Adrenal gland (tissue), 9 donors: ENCODE measurements at regions not wholly inside any gene's neighbourhood (a gene's known extent, or its start where the extent isn't known, plus 50 kb on each side); places are given as distances from the start of the nearest gene placed in this dataset.

Source experiments
- DNase-seq, 7 donors: peaks; one replicate each; pipeline ENCODE4 v3.0.0-alpha.2; 2019 to 2020
- H3K27ac ChIP-seq, 5 donors: fragments of 200-600 bp; sonication (generic) in 4 of 5; 1 replicate in 3 of 5; 2 replicates in 2 of 5; pipeline versions ENCODE4 v1.5.1 to v1.8.0; 2016 to 2020; ENCODE audit warnings: mild to moderate bottlenecking in 1 of 5
- H3K27me3 ChIP-seq: fragments of 200-600 bp; 2 replicates; pipeline ENCODE4 v1.8.0; 2021
- H3K36me3 ChIP-seq, 2 donors: fragments of 200-600 bp; replicated peaks in 1 of 2; 1 replicate in 1 of 2; 2 replicates in 1 of 2; pipeline versions ENCODE4 v1.5.1 to v1.8.0; 2018 to 2022
- H3K4me1 ChIP-seq, 2 donors: fragments of 200-600 bp; replicated peaks in 1 of 2; 1 replicate in 1 of 2; 2 replicates in 1 of 2; pipeline versions ENCODE4 v1.5.1 to v1.8.0; 2018 to 2021
- H3K4me3 ChIP-seq, 4 donors: fragments of 200-600 bp; sonication (generic) in 3 of 4; one replicate each; pipeline ENCODE4 v1.5.1; 2016 to 2018
- H3K9me3 ChIP-seq, 3 donors: fragments of 200-600 bp; sonication (generic) in 1 of 3; replicated peaks in 1 of 3; 1 replicate in 2 of 3; 2 replicates in 1 of 3; pipeline versions ENCODE4 v1.5.1 to v1.8.0; 2016 to 2021
- POLR2A ChIP-seq, 2 donors: fragments of 450-650 bp; IDR thresholded peaks; one replicate each; pipeline ENCODE4 v1.6.1; 2017; ENCODE audit warnings: antibody characterized with exemption in 2 of 2, mild to moderate bottlenecking in 2 of 2, moderate library complexity in 1 of 2
- WGBS, 4 donors: extraction: QIAGEN DNeasy Blood & Tissue Kit in 2 of 4; methylation state at CpG; one replicate each; pipeline versions ENCODE4 v1.1.5 to v1.1.7; 2013 to 2017; 5-methylcytosine and 5-hydroxymethylcytosine counted together
- intact Hi-C, 2 donors: fragments of 100-400 bp; cut with DNase I; formaldehyde crosslinking; loops; one replicate each; pipeline versions ENCODE4 v1.14.1 to v1.15.0; 2022 to 2023
- TF ChIP-seq, protein P1 (sequence below), 6 experiments: fragments of 450-650 bp in 4 of 6; fragments of 200-600 bp in 2 of 6; sonication (generic) in 1 of 6; IDR thresholded peaks; 1 replicate in 5 of 6; 2 replicates in 1 of 6; pipeline versions ENCODE4 v1.5.1 to v1.8.0; 2016 to 2021; ENCODE audit warnings: antibody characterized with exemption in 6 of 6, mild to moderate bottlenecking in 2 of 6, moderate library complexity in 1 of 6
- donor health status: healthy with polysubstance abuse.
- donor health status: Bipolar disorder and iron deficiency.
- donor health status: DM: yes; HTN: yes; CAD: no.
- donor health status: DM: no; HTN: no; CAD: no.
- donor health status: DM: no; HTN: no; CAD: no.

GRCh38 chr6:40293460-40294185 is 293.5 kb downstream of the LRFN2 start:
- Histone ChIP-seq H3K9me3 (no peaks in the 10 kb centered on the region), H3K4me3 (no peak overlapping the region), H3K36me3 (no peaks in the 10 kb centered on the region), H3K27me3 (peaks cover 5% of the 10 kb centered on the region), H3K4me1 (no peaks in the 10 kb centered on the region), H3K27ac (no peak overlapping the region)
- 47 to 61% (median 52%) methylated on average over 8 to 10 of the region's 10 CpGs for WGBS, 4 donors
- intact Hi-C loops = no loop called here
- no peak for TF ChIP-seq POLR2A (IDR thresholded peaks at IDR 0.05)
- TF ChIP-seq, protein P1, sequence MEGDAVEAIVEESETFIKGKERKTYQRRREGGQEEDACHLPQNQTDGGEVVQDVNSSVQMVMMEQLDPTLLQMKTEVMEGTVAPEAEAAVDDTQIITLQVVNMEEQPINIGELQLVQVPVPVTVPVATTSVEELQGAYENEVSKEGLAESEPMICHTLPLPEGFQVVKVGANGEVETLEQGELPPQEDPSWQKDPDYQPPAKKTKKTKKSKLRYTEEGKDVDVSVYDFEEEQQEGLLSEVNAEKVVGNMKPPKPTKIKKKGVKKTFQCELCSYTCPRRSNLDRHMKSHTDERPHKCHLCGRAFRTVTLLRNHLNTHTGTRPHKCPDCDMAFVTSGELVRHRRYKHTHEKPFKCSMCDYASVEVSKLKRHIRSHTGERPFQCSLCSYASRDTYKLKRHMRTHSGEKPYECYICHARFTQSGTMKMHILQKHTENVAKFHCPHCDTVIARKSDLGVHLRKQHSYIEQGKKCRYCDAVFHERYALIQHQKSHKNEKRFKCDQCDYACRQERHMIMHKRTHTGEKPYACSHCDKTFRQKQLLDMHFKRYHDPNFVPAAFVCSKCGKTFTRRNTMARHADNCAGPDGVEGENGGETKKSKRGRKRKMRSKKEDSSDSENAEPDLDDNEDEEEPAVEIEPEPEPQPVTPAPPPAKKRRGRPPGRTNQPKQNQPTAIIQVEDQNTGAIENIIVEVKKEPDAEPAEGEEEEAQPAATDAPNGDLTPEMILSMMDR (IDR thresholded peaks at IDR 0.05) = no peak
- no peak for DNase-seq

DNA sequence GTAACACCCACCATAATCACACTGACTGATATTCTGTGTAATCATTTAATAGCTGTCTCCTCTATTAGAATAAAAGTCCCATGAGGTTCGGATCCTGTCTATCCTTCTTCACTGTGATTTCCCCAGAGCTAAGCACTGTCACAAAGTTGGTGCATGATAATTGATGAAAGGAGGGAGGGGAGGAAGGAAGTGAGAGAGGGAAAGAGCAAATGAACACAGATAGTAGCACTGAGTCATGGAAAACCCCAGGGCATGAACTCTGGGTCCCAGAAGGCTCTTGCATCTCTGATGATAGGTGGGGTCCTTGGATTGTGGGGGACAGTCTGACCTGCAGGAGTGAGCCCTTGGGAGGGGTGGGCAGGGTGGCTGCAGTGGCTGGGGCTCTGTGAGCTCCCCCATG is 294.1 kb downstream of the LRFN2 start:
- Histone ChIP-seq H3K36me3 (no peaks in the 10 kb centered on the region), H3K27ac (no peak overlapping the region), H3K9me3 (no peaks in the 10 kb centered on the region), H3K4me1 (no peaks in the 10 kb centered on the region), H3K27me3 (peaks cover under 1% of the 10 kb centered on the region), H3K4me3 (no peak overlapping the region)
- WGBS, 4 donors = 33 to 52% (median 48%) methylated on average over 1 of the region's 1 CpG
- no peak for DNase-seq
- intact Hi-C loops = no loop called here
- no peak for TF ChIP-seq POLR2A (IDR thresholded peaks at IDR 0.05)
- TF ChIP-seq, protein P1 (IDR thresholded peaks at IDR 0.05) = no peak

DNA sequence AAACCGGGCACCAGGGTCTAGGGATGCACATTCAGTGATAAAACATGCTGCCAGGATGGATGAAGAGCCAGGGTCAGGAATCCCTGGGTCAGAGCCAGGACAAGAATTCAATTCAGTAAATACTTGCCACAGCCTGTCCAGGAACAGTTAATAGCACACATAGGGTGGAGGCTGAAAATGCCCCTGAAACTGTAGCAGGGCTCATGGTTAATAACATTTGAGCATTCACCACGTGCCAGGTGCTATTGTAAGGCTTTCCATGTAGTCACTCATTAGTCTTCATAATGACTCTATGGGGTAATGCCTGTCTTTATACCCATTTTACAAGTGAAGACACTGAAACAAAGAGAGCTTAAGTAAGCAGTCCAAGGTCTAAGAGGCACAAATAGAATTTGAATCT is 296.3 kb downstream of the LRFN2 start:
- H3K27me3 ChIP-seq = no peaks in the 10 kb centered on the region
- no peaks in the 10 kb centered on the region for H3K9me3 ChIP-seq
- H3K36me3 ChIP-seq = no peaks in the 10 kb centered on the region
- intact Hi-C loops = no loop called here
- H3K4me3 ChIP-seq = no peak overlapping the region
- TF ChIP-seq, protein P1 (IDR thresholded peaks at IDR 0.05) = no peak
- TF ChIP-seq POLR2A (IDR thresholded peaks at IDR 0.05) = no peak
- WGBS, 4 donors = 28 to 36% (median 31%) methylated on average over 2 of the region's 2 CpGs
- H3K27ac ChIP-seq = no peak overlapping the region
- no peaks in the 10 kb centered on the region for H3K4me1 ChIP-seq
- DNase-seq = no peak

GRCh38 chr6:40288919-40289318 is 298.2 kb downstream of the LRFN2 start:
- TF ChIP-seq POLR2A (IDR thresholded peaks at IDR 0.05) = no peak
- TF ChIP-seq, protein P1 (IDR thresholded peaks at IDR 0.05) = no peak
- WGBS, 4 donors = 85 to 89% (median 88%) methylated on average over 2 of the region's 2 CpGs
- peaks cover 4% of the 10 kb centered on the region for H3K27me3 ChIP-seq
- H3K27ac ChIP-seq = no peak overlapping the region
- no peaks in the 10 kb centered on the region for H3K9me3 ChIP-seq
- no peaks in the 10 kb centered on the region for H3K36me3 ChIP-seq
- no peak for DNase-seq
- H3K4me3 ChIP-seq = no peak overlapping the region
- no peaks in the 10 kb centered on the region for H3K4me1 ChIP-seq
- intact Hi-C loops = no loop called here
